H1 (cell line): ENCODE measurements at regions not wholly inside any gene's neighbourhood (a gene's known extent, or its start where the extent isn't known, plus 50 kb on each side); places are given as distances from the start of the nearest gene placed in this dataset.

Experiments used
- CTCF ChIA-PET: fragments of 300-600 bp; sonication (Branson Sonifier 250); formaldehyde crosslinking; loops from one replicate; lab custom pipeline; 2021; ENCODE audit not compliant: partially characterized antibody; lab: Charles Lee
- POLR2A ChIA-PET: fragments of 300-600 bp; sonication (Branson Sonifier 250); formaldehyde crosslinking; loops from one replicate; lab custom pipeline; 2021; ENCODE audit warnings: inconsistent platforms; ENCODE audit not compliant: partially characterized antibody; lab: Charles Lee
- DNase-seq, 2 experiments: peaks; one replicate each; pipeline versions ENCODE4 v3.0.0 to v3.0.0-alpha.2; 2010 to 2022; ENCODE audit warnings: low spot score in 2 of 2, low read depth in 1 of 2, mixed read lengths in 1 of 2
- FAIRE-seq: peaks from 2 replicates; lab custom pipeline; 2011; peaks lifted over from hg19 to GRCh38; lab: Jason Lieb, UNC
- H2AFZ ChIP-seq: 2 replicates; pipeline ENCODE4 v1.8.1; 2012; ENCODE audit warnings: low read length, inconsistent platforms
- H2AK5ac ChIP-seq: 2 replicates; pipeline ENCODE4 v1.6.1; 2013; ENCODE audit warnings: low read depth, low read length
- H2BK120ac ChIP-seq: replicated peaks from 2 replicates; pipeline ENCODE3; 2013; ENCODE audit warnings: low read depth, low read length, inconsistent platforms
- H2BK12ac ChIP-seq: 2 replicates; pipeline ENCODE4 v1.6.1; 2013; ENCODE audit warnings: low read depth, low read length
- H2BK15ac ChIP-seq: 2 replicates; pipeline ENCODE4 v1.6.1; 2013; ENCODE audit warnings: low read length
- H2BK20ac ChIP-seq: 2 replicates; pipeline ENCODE4 v1.6.1; 2013; ENCODE audit warnings: low read length
- H2BK5ac ChIP-seq: 2 replicates; pipeline ENCODE4 v1.6.1; 2013; ENCODE audit warnings: low read depth, low read length
- H3K14ac ChIP-seq: 2 replicates; pipeline ENCODE4 v1.6.1; 2013; ENCODE audit warnings: inconsistent platforms; ENCODE audit not compliant: insufficient read length
- H3K18ac ChIP-seq: 2 replicates; pipeline ENCODE4 v1.6.1; 2013; ENCODE audit warnings: low read length; ENCODE audit errors: extremely low read depth
- H3K23ac ChIP-seq: 2 replicates; pipeline ENCODE4 v1.6.1; 2013; ENCODE audit warnings: inconsistent platforms; ENCODE audit not compliant: insufficient read length
- H3K23me2 ChIP-seq: 2 replicates; pipeline ENCODE4 v1.6.1; 2013; ENCODE audit warnings: low read depth, low read length
- H3K27ac ChIP-seq: 2 replicates; pipeline ENCODE4 v1.6.1; 2011; ENCODE audit warnings: low read depth, low read length, inconsistent platforms
- H3K27me3 ChIP-seq, 4 experiments: replicated peaks in 1 of 4; 1 replicate in 1 of 4; 2 replicates in 3 of 4; pipeline versions ENCODE4 v1.6.1 to v1.8.1; 2011 to 2013; ENCODE audit warnings: low read length in 3 of 4, mild to moderate bottlenecking in 3 of 4, inconsistent platforms in 2 of 4, mixed read lengths in 2 of 4, moderate library complexity in 1 of 4; ENCODE audit not compliant: control insufficient read depth in 3 of 4, insufficient read depth in 3 of 4; ENCODE audit errors: extremely low read depth in 1 of 4
- H3K36me3 ChIP-seq, 4 experiments: 2 replicates each; pipeline versions ENCODE4 v1.6.1 to v1.8.1; 2011 to 2013; ENCODE audit warnings: mild to moderate bottlenecking in 4 of 4, low read length in 3 of 4, moderate library complexity in 2 of 4, control low read depth in 1 of 4, inconsistent platforms in 1 of 4; ENCODE audit not compliant: insufficient read depth in 4 of 4, control insufficient read depth in 2 of 4
- H3K4ac ChIP-seq: replicated peaks from 2 replicates; pipeline ENCODE3; 2013; ENCODE audit warnings: low read length, low read depth, mixed read lengths, inconsistent platforms; ENCODE audit not compliant: insufficient read length
- H3K4me1 ChIP-seq, 4 experiments: replicated peaks in 1 of 4; 1 replicate in 1 of 4; 2 replicates in 3 of 4; pipeline versions ENCODE4 v1.6.1 to v1.8.1; 2011 to 2013; ENCODE audit warnings: low read length in 3 of 4, inconsistent platforms in 2 of 4, mixed read lengths in 1 of 4; ENCODE audit not compliant: insufficient read depth in 4 of 4, control insufficient read depth in 3 of 4
- H3K4me2 ChIP-seq, 2 experiments: 2 replicates each; pipeline versions ENCODE4 v1.6.1 to v1.8.1; 2011 to 2013; ENCODE audit warnings: low read depth in 2 of 2, low read length in 2 of 2, control low read depth in 1 of 2, inconsistent platforms in 1 of 2, mild to moderate bottlenecking in 1 of 2; ENCODE audit not compliant: insufficient read depth in 1 of 2
- H3K4me3 ChIP-seq, 4 experiments: fragments of 200-600, 300-600 bp in 1 of 4; sonication (generic), shearing (Covaris generic), sonication (Bioruptor Twin) in 1 of 4; 2 replicates each; pipeline versions ENCODE4 v1.5.1 to v1.8.1; 2011 to 2016; ENCODE audit warnings: low read length in 4 of 4, low read depth in 3 of 4, control low read depth in 2 of 4, inconsistent platforms in 2 of 4, mild to moderate bottlenecking in 2 of 4, mixed read lengths in 1 of 4, moderate library complexity in 1 of 4; ENCODE audit not compliant: insufficient read depth in 2 of 4; ENCODE audit errors: extremely low read depth in 1 of 4
- H3K56ac ChIP-seq: replicated peaks from 2 replicates; pipeline ENCODE3; 2013; ENCODE audit warnings: low read depth, mild to moderate bottlenecking, mixed read lengths, low read length, inconsistent platforms; ENCODE audit not compliant: insufficient read length
- H3K79me1 ChIP-seq: 2 replicates; pipeline ENCODE4 v1.6.1; 2013; ENCODE audit warnings: low read depth, low read length, control low read depth
- H3K79me2 ChIP-seq, 2 experiments: 2 replicates each; pipeline versions ENCODE4 v1.6.1 to v1.8.1; 2012 to 2013; ENCODE audit warnings: low read length in 2 of 2, mild to moderate bottlenecking in 2 of 2, inconsistent platforms in 1 of 2; ENCODE audit not compliant: insufficient read depth in 2 of 2, control insufficient read depth in 1 of 2
- H3K9ac ChIP-seq, 4 experiments: replicated peaks in 1 of 4; 1 replicate in 1 of 4; 2 replicates in 3 of 4; pipeline versions ENCODE4 v1.6.1 to v1.8.1; 2011 to 2013; ENCODE audit warnings: low read depth in 3 of 4, low read length in 3 of 4, control low read depth in 2 of 4, mild to moderate bottlenecking in 2 of 4, moderate library complexity in 2 of 4, inconsistent platforms in 1 of 4; ENCODE audit errors: extremely low read depth in 1 of 4
- H3K9me3 ChIP-seq, 2 experiments: 2 replicates each; pipeline versions ENCODE4 v1.6.1 to v1.8.1; 2012 to 2013; ENCODE audit warnings: mild to moderate bottlenecking in 2 of 2, moderate library complexity in 2 of 2, control low read depth in 1 of 2, inconsistent platforms in 1 of 2, low read depth in 1 of 2, low read length in 1 of 2, mixed read lengths in 1 of 2; ENCODE audit not compliant: insufficient read depth in 2 of 2
- H4K20me1 ChIP-seq, 2 experiments: replicated peaks in 1 of 2; 2 replicates each; pipeline versions ENCODE3 to v1.8.1; 2011 to 2013; ENCODE audit warnings: inconsistent platforms in 2 of 2, low read length in 2 of 2, mild to moderate bottlenecking in 1 of 2; ENCODE audit not compliant: insufficient read depth in 2 of 2, control insufficient read depth in 1 of 2
- H4K5ac ChIP-seq: 2 replicates; pipeline ENCODE4 v1.6.1; 2013; ENCODE audit warnings: low read length, low read depth, mixed read lengths, inconsistent platforms; ENCODE audit not compliant: insufficient read length
- H4K8ac ChIP-seq: 2 replicates; pipeline ENCODE4 v1.8.0; 2013; ENCODE audit warnings: mild to moderate bottlenecking, moderate library complexity, low read length, inconsistent platforms; ENCODE audit not compliant: insufficient read depth; ENCODE audit errors: extremely low read depth
- H4K91ac ChIP-seq: replicated peaks from 2 replicates; pipeline ENCODE3; 2013; ENCODE audit warnings: low read length, mixed read lengths, inconsistent platforms; ENCODE audit not compliant: insufficient read length
- CTBP2 ChIP-seq: IDR thresholded peaks from 2 replicates; pipeline ENCODE4 v1.7.0; 2011; ENCODE audit warnings: borderline replicate concordance, mild to moderate bottlenecking, moderate library complexity, mixed read lengths, low read length; ENCODE audit not compliant: insufficient read depth, insufficient read length
- CTCF ChIP-seq, 3 experiments: IDR thresholded peaks; 1 replicate in 2 of 3; 2 replicates in 1 of 3; pipeline versions ENCODE4 v1.5.1 to v1.6.1; 2011; ENCODE audit warnings: low read length in 3 of 3, mild to moderate bottlenecking in 3 of 3, inconsistent platforms in 2 of 3, low read depth in 1 of 3, moderate library complexity in 1 of 3; ENCODE audit not compliant: insufficient read depth in 1 of 3; ENCODE audit errors: control extremely low read depth in 1 of 3
- JUND ChIP-seq: IDR thresholded peaks from 2 replicates; pipeline ENCODE4 v1.6.1; 2011; ENCODE audit warnings: mild to moderate bottlenecking, improper control_type of control experiment, low read length
- RAD21 ChIP-seq, 2 experiments: IDR thresholded peaks in 1 of 2; conservative IDR thresholded peaks in 1 of 2; 2 replicates each; pipeline ENCODE4 v1.6.1; 2011; ENCODE audit warnings: low read depth in 2 of 2, low read length in 2 of 2, improper control_type of control experiment in 1 of 2, inconsistent platforms in 1 of 2, mild to moderate bottlenecking in 1 of 2, moderate library complexity in 1 of 2
- SP2 ChIP-seq: IDR thresholded peaks from 2 replicates; pipeline ENCODE4 v1.6.1; 2012; ENCODE audit warnings: mild to moderate bottlenecking, low read length, inconsistent platforms
- WGBS, 2 experiments: shearing (Covaris generic) in 1 of 2; methylation state at CpG; one replicate each; pipeline versions ENCODE4 v1.1.6 to v1.1.7; 2013 to 2015; ENCODE audit warnings: low lambda C conversion rate in 2 of 2, mixed read lengths in 2 of 2, inconsistent platforms in 1 of 2, low coverage in 1 of 2, missing lambda C conversion rate in 1 of 2; ENCODE audit not compliant: insufficient replicate concordance in 2 of 2, insufficient coverage in 1 of 2, insufficient read length in 1 of 2; ENCODE audit errors: extremely low coverage in 1 of 2, missing lambda C conversion rate in 1 of 2; 5-methylcytosine and 5-hydroxymethylcytosine counted together

DNA sequence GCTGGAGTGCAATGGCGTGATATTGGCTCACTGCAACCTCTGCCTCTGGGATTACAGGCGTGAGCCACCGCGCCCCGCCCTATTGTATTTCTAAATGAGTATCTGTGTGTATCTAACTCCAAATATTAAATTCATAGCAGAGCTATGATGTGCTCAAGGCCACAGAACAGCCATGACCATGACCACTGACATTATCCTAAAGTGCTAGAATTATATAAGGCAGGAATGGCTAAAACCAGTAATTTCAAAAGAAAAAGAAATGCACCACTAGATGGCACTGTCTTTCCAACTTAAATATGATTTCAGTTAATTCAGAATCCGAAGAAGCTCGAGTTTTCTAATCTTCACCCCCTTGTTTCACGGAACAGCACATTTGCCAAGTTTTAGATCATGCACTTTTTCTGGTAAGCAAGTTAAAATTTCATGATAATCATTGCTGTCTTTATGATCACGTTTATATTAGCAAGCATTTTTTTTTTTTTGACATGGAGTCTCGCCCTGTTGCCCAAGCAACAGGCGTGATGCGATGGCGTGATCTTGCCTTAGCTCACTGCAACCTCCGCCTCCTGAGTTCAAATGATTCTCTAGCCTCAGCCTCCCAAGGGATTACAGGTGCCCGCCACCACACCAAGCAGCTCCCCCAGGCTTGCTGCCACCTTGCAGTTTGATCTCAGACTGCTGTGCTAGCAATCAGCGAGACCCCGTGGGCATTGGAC is 65.3 kb downstream of the OR13A1 start:
- H3K79me2 ChIP-seq = no peaks in the 10 kb centered on the region
- 58% methylated on average over 16 of the region's 17 CpGs; no CpG with 5 or more reads in 1 of the 2 experiments for WGBS, 2 experiments
- H3K79me1 ChIP-seq = no peaks in the 10 kb centered on the region
- H2AFZ ChIP-seq = peak overlapping the region; percentile 76; the same call in 1 of the 2 replicates
- H3K23ac ChIP-seq = no peak overlapping the region
- H2BK12ac ChIP-seq = no peak overlapping the region
- H3K9ac ChIP-seq = no peak overlapping the region
- no peak overlapping the region for H2AK5ac ChIP-seq
- no peak overlapping the region for H3K27ac ChIP-seq
- no peaks in the 10 kb centered on the region for H3K36me3 ChIP-seq
- peak overlapping the region; percentile 64 to 65 for H3K4me2 ChIP-seq
- no peak overlapping the region for H2BK20ac ChIP-seq
- no peak overlapping the region for H2BK120ac ChIP-seq
- ChIA-PET CTCF (interaction anchor here (0.6 to 4.5 kb wide), 36 partner anchors 9 to 675 kb away, joined by 3 to 23 read pairs (median 4); no protein-coding TSS in a partner anchor), POLR2A (interaction anchor here (0.7 to 0.9 kb wide), 2 partner anchors 12 to 215 kb away, joined by 3 to 5 read pairs; no protein-coding TSS in a partner anchor)
- H3K27me3 ChIP-seq = no peaks in the 10 kb centered on the region
- TF ChIP-seq CTBP2 (no peak), RAD21 (IDR thresholded peaks at IDR 0.05 in 1 of 2, conservative IDR thresholded peaks at IDR 0.05 in 1 of 2; ENCODE audit: low read depth in 2 of 2, low read length in 2 of 2) (peak; percentile 58 to 68), CTCF (IDR thresholded peaks at IDR 0.05; ENCODE audit: control extremely low read depth in 1 of 3, insufficient read depth in 1 of 3, low read depth in 1 of 3, low read length in 3 of 3) (peak in 2 of 3 experiments; percentile 9 to 43; a peak in 2 of 4 replicates), SP2 (no peak), JUND (peak; percentile 6; the same call in 1 of the 2 replicates)
- H3K18ac ChIP-seq = no peak overlapping the region
- H3K4me3 ChIP-seq = peak overlapping the region; percentile 9 to 62 (median 32); a peak in 5 of 8 replicates
- H2BK5ac ChIP-seq = no peak overlapping the region
- H4K5ac ChIP-seq = no peak overlapping the region
- H3K9me3 ChIP-seq = peaks cover 0 to 3% of the 10 kb centered on the region in 2 experiments; a peak in 1 of 4 replicates
- no peak overlapping the region for H2BK15ac ChIP-seq
- no peaks in the 10 kb centered on the region; the same call in 1 of the 2 replicates for H3K23me2 ChIP-seq
- no peak overlapping the region for H3K14ac ChIP-seq
- no peak overlapping the region for H4K91ac ChIP-seq
- peak in 1 of 2 experiments; percentile 64 for DNase-seq
- H3K4me1 ChIP-seq = no peaks in the 10 kb centered on the region
- H3K56ac ChIP-seq = no peak overlapping the region
- no peaks in the 10 kb centered on the region for H4K20me1 ChIP-seq
- H4K8ac ChIP-seq = no peak overlapping the region
- FAIRE-seq = peak; percentile 73
- no peak overlapping the region for H3K4ac ChIP-seq
